GM12874 (cell line): ENCODE measurements at regions not wholly inside any gene's neighbourhood (a gene's known extent, or its start where the extent isn't known, plus 50 kb on each side); places are given as distances from the start of the nearest gene placed in this dataset.

Experiments
- TF ChIP-seq, protein P1 (sequence below): IDR thresholded peaks from 2 replicates; pipeline ENCODE4 v1.5.1; 2011; ENCODE audit warnings: low read depth, mild to moderate bottlenecking, control low read depth, low read length, moderate library complexity; ENCODE audit not compliant: insufficient read depth

DNA sequence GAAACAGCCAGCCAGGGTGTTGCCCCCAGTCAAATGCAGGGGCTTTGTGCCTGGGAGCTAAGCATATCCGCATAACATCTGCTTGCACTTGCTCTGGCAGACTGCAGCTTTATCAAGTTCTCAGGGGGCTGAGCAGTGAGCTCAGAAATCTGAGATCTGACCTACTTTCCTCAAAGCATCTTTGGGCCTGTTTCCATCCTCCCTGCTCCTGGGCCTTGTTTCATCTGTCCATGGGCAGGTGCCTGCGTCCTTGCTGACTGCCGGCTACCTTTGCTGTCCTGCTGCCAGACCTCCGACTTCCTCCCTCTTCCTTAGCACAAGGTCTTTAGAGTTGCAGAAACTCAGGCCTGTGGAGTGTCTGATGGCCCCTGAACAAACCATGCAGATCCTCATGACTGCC, 131.2 kb upstream of the B3GAT1 start:
- TF ChIP-seq, protein P1, sequence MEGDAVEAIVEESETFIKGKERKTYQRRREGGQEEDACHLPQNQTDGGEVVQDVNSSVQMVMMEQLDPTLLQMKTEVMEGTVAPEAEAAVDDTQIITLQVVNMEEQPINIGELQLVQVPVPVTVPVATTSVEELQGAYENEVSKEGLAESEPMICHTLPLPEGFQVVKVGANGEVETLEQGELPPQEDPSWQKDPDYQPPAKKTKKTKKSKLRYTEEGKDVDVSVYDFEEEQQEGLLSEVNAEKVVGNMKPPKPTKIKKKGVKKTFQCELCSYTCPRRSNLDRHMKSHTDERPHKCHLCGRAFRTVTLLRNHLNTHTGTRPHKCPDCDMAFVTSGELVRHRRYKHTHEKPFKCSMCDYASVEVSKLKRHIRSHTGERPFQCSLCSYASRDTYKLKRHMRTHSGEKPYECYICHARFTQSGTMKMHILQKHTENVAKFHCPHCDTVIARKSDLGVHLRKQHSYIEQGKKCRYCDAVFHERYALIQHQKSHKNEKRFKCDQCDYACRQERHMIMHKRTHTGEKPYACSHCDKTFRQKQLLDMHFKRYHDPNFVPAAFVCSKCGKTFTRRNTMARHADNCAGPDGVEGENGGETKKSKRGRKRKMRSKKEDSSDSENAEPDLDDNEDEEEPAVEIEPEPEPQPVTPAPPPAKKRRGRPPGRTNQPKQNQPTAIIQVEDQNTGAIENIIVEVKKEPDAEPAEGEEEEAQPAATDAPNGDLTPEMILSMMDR = no peak

DNA sequence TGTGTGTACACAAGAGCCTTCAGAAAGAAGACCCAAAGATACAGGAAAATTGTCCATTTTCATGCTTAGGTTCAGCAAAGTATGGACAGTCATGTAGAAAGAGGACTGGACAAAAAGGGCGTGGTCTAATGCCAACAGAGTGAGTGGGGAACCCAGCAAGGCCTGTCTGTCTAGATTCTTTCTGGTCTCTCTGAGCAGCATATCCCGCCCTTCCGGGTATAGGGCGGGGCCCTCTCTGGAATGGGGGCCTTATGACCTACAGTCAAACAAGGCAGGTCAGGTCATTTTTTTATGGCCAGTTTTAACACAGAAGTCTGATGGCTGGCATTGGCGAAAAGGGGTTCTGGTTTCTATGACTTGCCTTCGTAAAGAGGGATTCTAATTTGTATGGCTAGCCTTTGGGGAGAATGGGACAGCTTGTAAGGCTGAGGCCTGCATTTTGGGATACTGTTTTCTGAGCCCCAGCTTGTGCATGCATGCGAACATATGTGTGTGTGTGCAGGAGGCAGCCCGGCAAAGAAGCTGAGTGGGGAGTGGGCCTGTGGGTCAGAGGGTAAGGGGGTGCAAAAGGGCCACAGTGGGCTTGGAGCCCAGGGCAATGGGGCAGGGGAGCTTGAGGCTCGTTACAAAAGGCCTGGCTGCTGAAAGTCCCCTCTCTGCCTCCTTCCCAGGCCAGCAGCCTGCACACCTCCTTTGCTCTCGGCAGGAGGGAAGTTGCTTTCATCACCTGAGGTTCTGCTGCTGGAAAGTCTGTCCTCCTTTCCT, 130.5 kb upstream of the B3GAT1 start:
- TF ChIP-seq, protein P1 = no peak

DNA sequence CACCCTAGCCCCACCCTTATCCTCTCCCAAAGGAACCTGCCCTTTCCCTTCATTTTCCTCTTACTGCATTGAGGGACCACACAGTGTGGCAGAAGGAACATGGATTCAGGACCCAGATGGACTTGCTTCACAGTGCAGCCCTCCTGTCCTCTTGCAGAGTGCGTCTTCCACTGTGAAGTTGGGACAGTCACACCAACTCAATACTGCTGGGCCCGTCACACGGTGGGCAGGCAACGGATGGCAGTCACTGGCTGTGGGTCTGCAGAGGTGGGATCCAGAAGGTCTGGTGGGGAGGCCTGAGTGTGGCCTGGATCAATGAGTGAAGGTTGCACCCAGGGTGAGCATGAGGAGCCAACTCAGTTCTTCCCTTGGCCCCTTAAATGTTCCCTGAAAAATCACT, 129.9 kb upstream of the B3GAT1 start:
- TF ChIP-seq, protein P1 = no peak

DNA sequence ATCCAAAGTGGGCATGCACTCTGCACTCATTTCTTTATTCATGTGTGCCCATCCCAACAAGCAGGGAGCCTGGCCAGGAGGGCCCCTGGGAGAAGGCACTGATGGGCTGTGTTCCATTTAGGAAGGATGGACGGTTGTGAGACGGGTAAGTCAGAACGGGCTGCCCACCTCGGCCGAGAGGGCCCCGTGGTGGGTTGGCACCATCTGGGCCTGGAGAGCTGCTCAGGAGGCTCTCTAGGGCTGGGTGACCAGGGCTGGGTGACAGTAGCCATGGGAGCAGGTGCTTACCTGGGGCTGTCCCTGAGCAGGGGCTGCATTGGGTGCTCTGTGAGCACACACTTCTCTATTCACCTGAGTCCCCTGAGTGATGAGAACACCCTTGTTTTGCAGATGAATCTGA, 129.3 kb upstream of the B3GAT1 start:
- TF ChIP-seq, protein P1 = no peak

DNA sequence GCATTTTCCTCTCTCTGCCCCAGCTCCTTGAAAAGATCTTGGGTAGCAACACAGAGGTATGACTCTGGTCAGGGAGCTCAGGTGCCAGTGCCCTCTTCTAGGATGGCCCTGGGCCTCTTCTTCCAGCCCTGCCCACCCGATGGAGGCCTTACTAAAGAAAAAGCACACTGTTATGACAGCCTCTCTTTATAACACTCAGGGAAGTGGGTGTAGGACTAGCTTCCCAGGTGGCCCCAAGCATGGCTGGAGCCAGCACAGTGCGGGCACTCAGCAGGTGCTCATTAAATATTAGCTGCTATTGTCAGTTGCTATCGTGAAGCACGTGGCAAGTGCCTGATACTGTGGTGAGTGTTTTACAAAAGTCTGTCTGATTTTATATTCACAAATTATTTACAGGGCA, 127.2 kb upstream of the B3GAT1 start:
- TF ChIP-seq, protein P1 = no peak

DNA sequence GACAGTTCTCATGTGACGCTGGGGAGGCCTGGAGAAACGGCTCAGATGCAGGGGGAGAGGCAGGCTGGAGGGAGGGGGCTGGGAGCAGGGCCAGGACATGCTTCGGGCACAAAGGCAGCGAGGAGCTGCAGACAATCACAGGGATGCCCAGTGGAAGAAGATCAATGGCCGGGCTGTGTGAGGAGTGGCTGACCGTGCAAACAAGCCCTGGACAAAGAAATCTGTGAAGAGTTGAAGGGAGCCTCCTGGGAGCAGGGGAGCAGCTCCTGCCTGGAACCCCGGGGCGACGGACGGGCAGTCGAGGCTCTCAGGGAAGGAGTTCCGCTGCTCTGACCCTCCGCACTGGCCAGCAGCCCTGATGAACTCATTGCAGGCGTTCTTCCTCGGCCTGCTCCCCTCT, 126.7 kb upstream of the B3GAT1 start:
- TF ChIP-seq, protein P1 = no peak

DNA sequence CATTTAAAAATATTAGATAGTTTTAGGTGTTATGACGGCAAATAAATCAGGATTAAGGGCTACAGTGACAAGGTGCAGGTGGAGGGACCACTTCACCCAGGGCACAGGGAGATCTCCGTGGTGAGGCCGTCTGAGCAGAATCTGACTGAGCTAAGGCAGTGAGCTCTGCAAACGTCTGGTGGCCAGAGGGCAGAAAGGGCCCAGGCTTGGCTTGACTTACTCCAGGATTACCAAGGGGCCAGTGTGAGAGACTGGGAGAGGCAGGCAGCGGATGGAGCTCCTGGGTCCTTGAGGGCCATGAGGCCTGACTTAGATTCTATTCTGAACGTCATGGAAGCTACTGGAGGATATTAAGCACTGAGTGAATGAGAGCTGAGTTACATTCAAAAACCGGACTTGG, 125.9 kb upstream of the B3GAT1 start:
- TF ChIP-seq, protein P1 = no peak
